ENCODE measurements at regions not wholly inside any gene's neighbourhood (a gene's known extent, or its start where the extent isn't known, plus 50 kb on each side); places are given as distances from the start of the nearest gene placed in this dataset.
"Not testable (repeated sequence)": the region's sequence is repeated elsewhere in the genome, so short reads cannot be mapped to it uniquely, and the experiment has no call there.

DNA sequence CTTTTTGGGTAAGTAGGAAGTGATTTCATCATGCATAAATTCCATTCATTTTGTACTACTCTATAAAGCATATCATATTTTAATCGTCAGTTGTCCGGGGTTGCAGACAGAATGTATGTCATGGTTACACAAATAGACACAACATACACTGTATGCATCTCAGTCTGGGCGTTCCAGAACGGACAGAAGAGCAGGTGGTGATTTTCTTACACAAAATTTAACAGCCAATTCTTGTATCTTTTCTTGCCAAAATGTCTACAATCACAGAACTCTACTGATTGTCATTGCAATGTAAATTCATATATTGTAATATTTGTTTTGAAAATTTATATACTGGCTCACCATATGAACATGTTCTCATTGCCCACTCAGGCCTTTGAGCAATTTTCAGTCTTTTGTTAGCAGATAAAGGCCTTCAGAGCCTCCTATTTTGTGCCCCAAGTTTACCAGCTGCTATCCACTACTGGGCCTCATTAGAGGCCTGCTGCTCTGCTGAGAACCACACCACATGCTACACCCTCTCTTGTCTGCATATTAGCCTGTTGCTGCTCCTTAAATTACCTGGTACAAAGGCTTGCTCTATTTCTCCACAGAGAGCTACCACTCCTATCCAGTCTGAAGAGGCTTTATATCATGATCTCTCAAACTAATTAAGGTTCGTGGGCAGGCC lies 61.5 kb downstream of the PRDM13 start:
- DNase-seq (ENCODE audit: low spot score) = no peak

DNA sequence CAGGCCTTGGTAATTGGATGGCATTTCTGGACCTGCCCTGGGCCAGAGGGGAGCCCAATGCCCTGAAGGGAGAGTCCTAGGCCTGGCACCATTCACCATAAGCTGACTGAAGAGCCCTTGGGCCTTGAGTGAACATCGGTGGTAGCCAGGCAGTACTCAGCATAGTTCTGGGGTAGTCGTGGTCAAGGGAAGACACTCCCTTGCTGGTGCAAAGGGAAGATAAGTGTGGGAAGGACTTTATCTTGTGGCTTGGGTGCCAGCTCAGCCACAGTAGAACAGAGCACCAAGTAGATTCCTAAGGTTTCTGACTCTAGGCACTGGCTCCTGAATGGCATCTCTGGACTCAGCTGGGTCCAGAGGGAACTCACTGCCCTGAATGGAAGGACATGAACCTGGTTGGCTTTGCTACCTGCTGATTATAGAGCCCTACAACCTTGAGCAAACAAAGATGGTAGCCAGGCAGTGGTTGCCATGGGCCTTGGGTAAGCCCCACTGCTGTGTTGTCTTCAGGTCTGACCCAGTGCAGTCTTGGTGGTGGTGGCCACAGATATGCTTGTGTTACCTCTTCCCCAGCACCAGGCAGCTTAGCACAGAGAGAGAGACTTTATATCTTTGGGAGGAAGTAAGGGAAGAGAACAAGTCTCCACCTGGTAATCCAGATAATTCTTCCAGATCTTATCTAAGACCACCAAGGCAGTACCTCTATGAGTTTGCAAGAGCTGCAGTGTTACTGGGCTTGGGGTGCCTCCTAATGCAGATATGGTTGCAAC lies 83.5 kb downstream of the PRDM13 start:
- no peak for DNase-seq (ENCODE audit: low spot score)

DNA sequence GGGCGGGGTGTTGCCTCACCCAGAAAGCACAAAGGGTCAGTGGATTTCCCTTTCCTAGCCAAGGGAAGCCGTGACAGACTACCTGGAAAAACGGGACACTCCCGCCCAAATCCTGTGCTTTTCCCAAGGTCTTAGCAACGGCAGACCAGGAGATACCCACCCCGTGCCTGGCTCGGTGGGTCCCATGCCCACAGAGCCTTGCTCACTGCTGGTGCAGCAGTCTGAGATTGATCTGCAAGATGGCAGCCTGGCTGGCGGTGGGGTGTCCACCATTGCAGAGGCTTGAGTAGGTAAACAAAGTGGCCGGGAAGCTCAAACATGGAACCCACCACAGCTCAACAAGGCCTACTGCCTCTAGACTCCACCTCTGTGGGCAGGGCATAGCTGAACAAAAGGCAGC lies 95.7 kb downstream of the PRDM13 start:
- not testable (repeated sequence) for DNase-seq (ENCODE audit: low spot score)

- no peak for DNase-seq (ENCODE audit: low spot score)
Observed at GRCh38 chr6:99709062-99709461, 102.4 kb downstream of the PRDM13 start.

DNA sequence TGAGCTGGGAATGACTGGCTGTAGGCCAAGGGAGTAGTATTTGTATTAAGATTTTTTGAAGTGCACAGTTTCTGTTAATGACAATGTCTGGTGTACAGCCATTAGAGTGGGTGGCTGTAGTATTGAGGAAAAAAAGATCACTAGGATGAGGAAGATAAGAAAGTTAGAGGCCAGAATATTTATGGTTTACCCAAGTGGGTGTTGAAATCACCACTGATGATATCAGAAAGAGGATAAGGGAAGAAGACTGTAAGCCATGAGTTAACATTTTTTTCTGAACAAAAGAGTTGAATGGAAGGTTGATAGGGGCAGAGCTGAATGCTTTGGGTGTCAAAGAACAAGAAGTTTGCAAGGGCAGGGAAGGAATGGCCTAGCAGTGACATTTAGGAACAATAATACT lies 104.7 kb downstream of the PRDM13 start:
- no peak for DNase-seq (ENCODE audit: low spot score)

DNA sequence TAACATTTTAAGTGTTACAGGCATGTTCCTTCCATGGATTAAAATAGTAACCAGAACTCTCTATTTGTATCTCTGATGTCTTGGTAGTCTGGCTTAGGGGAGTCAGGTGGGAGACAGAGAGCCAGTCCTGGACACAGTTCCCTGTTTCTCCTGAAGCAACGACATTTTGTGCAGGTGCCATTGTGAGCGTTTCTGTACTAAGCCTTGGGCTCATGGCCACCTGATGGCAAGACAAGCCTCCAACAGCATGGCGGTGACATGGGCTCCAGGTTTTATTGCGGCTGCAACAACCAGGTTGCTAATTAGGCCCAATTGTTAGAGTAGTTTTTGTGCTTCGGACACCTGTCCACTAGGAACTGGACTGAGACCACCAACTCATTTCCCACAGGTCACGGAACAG lies 105.3 kb downstream of the PRDM13 start:
- no peak for DNase-seq (ENCODE audit: low spot score)

- no peak for DNase-seq (ENCODE audit: low spot score)
Observed at GRCh38 chr6:99712519-99712918, 105.9 kb downstream of the PRDM13 start.

DNA sequence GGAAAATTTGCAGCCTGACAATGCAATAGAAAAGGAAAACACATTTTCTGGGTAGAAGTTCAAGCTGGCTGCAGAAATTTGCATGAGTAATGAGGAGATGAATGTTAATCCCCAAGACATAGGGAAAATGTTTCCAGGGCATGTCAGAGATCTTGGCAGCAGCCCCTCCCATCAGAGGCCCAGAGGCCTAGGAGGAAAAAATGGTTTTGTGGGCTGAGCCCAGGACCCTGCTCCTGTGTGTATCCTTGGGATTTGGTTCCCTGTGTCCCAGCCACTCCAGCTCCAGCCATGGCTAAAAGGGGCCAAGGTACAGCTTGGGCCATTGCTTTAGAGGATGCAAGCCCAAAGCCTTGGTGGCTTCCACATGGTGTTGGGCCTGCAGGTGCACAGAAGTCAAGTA lies 115.4 kb downstream of the PRDM13 start:
- DNase-seq (ENCODE audit: low spot score) = not testable (repeated sequence)

DNA sequence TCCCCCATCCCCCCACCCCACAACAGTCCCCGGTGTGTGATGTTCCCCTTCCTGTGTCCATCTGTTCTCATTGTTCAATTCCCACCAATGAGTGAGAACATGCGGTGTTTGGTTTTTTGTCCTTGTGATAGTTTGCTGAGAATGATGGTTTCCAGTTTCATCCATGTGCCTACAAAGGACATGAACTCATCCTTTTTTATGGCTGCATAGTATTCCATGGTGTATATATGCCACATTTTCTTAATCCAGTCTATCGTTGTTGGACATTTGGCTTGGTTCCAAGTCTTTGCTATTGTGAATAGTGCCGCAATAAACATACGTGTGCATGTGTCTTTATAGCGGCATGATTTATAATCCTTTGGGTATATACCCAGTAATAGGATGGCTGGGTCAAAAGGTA lies 123.6 kb downstream of the PRDM13 start:
- not testable (repeated sequence) for DNase-seq (ENCODE audit: low spot score)

GRCh38 chr6:99736302-99736701 lies 129.7 kb downstream of the PRDM13 start:
- DNase-seq (ENCODE audit: low spot score) = no peak

GRCh38 chr6:99739526-99739925 lies 132.9 kb downstream of the PRDM13 start:
- DNase-seq (ENCODE audit: low spot score) = no peak

DNA sequence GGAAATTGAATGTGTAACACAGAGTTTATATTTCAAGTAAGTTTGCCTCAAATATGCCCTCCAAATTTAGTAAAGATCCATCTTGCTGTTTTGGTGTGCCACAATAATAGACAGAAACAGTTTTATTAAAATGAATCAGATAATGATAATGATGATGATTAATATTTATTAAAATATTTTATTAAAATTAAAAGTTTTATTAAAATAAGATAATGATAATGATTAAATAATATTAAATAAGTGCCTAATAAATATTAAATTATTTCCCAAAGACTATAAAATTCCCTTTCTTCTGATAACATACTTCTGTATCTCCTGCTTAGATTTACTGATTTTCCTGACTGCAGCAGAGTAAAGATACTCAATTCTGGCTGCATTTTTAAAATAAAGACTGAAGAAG lies 134.5 kb downstream of the PRDM13 start:
- DNase-seq (ENCODE audit: low spot score) = no peak

DNA sequence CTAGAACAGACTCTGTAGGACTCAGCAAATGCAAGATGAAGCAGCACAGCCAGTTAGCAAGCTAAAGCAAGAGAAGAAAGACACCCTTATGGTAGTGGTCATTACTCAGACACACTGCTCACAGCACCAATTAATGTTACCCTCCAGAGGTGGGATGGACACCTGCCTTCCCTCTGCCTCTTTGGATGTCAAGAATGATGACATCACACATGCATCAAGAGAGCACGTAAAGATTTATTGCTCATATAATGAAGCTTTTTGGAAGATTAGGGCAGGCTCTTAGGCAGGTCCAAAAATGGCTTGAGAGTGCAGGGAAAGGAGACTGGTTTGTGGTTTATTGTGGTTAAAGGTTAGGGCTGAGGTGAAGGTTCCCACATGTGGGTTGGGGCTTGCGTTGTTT lies 137.0 kb downstream of the PRDM13 start:
- DNase-seq (ENCODE audit: low spot score) = no peak

DNA sequence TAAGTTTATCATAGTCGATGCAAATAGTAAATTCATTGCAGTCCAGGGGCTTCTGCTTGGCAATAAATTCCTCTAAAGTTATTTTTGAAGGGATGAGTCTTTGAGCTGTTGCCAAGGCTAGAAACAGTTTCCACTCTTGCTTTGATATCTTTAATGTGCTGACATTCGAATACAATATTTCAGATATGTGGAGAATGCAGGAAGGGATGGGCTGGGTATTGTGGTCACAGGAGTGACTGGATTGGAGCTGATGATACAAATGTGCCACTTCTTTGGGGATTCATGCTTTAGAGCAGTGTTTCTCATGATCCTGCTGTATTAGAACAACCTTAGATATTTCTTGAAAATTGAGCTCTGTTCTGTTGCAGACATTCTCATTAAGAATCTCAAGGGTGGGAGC lies 139.0 kb downstream of the PRDM13 start:
- DNase-seq (ENCODE audit: low spot score) = peak; percentile 36

- peak; percentile 66 for DNase-seq (ENCODE audit: low spot score)
Observed at GRCh38 chr6:99746261-99746895, 139.7 kb downstream of the PRDM13 start.

DNA sequence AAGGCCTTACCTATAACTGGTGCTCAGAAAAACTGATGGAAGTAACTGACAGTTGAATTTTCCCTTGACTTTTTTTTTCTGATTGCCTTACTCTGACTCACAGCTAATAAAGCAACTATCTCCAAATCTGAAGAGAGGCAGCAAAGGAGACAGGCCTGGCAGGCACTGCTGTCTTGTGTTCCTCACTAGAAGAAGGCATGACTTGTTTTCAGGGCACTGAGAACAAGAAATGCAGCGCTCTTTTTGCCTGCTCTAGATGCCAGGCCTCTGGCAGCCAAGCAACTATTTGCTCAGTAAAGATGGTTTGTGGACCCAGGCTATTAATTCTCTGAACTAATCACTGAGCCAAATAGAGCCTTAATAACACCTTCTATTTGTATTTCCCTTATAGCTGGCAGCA lies 155.1 kb downstream of the PRDM13 start:
- DNase-seq (ENCODE audit: low spot score) = no peak

DNA sequence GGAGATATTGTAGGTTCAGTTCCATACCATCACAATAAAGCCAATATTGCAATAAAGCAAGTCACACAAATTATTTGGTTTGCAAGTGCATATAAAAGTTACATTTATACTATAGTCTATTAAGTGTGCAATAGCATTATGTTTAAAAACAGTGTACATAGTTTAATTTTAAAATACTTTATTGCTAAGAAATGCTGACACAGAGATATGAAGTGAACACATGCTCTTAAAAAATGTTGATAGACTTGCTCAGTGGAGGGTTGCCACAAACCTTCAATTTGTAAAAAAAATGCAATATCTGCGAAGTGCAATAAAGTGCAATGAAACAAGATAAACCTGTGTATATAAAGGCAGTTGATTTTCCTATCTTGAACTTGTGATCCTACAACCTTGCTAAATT lies 161.5 kb downstream of the PRDM13 start:
- DNase-seq (ENCODE audit: low spot score) = no peak

GRCh38 chr6:99779631-99780555 lies 173.3 kb downstream of the PRDM13 start:
- no peak for DNase-seq (ENCODE audit: low spot score)

GRCh38 chr6:99780556-99780885 lies 173.9 kb downstream of the PRDM13 start:
- no peak for DNase-seq (ENCODE audit: low spot score)

DNA sequence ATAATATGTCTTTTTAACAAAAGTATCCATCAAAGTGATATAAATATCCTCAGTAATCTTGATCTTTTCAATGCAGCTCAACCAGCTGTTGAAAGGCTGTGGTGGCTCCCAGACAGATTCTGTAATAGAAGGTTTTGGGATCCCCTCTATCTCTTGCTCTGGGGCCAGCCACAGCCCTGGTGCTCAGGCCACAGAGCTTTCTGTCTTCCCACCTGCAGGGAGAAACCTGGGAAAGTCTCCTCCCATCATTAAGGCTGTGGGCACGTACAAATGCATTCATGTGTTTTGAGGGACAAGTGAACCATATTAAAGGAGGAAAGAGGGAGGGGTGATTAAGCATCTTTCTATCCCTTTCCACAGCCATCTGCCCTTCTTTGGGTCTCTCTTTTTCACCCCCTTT lies 183.1 kb downstream of the PRDM13 start:
- no peak for DNase-seq (ENCODE audit: low spot score)

DNA sequence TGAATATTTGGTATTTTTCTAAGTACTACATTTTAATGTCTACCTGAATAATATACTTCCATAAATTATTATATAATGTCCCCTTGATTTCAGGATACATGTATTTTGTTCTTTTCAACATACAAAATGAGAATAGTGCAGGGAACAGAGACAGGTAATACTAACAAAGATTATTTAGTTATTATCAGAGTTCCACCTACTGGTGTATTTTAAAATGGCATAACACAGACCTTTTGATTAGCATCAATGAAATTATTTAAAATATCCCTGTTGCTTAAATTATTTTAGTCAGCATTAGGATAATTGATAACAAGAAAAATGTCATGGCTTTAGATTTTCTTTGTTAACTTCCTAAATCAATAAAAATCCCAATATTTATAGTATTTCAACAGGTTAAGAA lies 184.0 kb downstream of the PRDM13 start:
- DNase-seq (ENCODE audit: low spot score) = no peak

- no peak for DNase-seq (ENCODE audit: low spot score)
Observed at GRCh38 chr6:99801805-99802204, 192.2 kb downstream of the MCHR2 start.

All from AG20443 (cell line).